T-cell (primary cell): ENCODE measurements at regions not wholly inside any gene's neighbourhood (a gene's known extent, or its start where the extent isn't known, plus 50 kb on each side); places are given as distances from the start of the nearest gene placed in this dataset.

Experiments used
- ATAC-seq, 4 experiments: fragments of 200-7000 bp in 3 of 4; fragments of 150-1000 bp in 1 of 4; cut with Tn5 transposase; replicated peaks in 1 of 4; 1 replicate in 3 of 4; 2 replicates in 1 of 4; pipeline ENCODE4 v1.10.0; 2021; ENCODE audit warnings: moderate library complexity in 3 of 4, mild to moderate bottlenecking in 2 of 4, moderate number of reproducible peaks in 1 of 4
- CTCF ChIA-PET, 2 donors: fragments of 300-600 bp; sonication (Branson Sonifier 250); formaldehyde crosslinking; loops; one replicate each; lab custom pipeline; 2022; ENCODE audit warnings: antibody characterized with exemption in 2 of 2; lab: Charles Lee
- POLR2A ChIA-PET, 2 donors: fragments of 300-600 bp; sonication (Branson Sonifier 250); formaldehyde crosslinking; loops; one replicate each; lab custom pipeline; 2022; ENCODE audit warnings: antibody characterized with exemption in 2 of 2; lab: Charles Lee
- DNase-seq, 35 experiments: peaks; one replicate each; pipeline versions ENCODE4 v3.0.0 to v3.0.0-alpha.2; 2013 to 2023
- H3K27ac ChIP-seq: one replicate; pipeline ENCODE4 v1.5.1; 2013; ENCODE audit warnings: low read length
- H3K27me3 ChIP-seq, 2 experiments: replicated peaks in 1 of 2; 1 replicate in 1 of 2; 2 replicates in 1 of 2; pipeline versions ENCODE4 v1.6.1 to v1.7.0; 2013; ENCODE audit warnings: low read length in 1 of 2, mixed read lengths in 1 of 2; ENCODE audit not compliant: control insufficient read depth in 2 of 2, insufficient read depth in 2 of 2; ENCODE audit errors: extremely low read depth in 1 of 2
- H3K36me3 ChIP-seq, 2 donors: 1 replicate in 1 of 2; 2 replicates in 1 of 2; pipeline versions ENCODE4 v1.6.1 to v1.7.0; 2013; ENCODE audit warnings: low read length in 1 of 2; ENCODE audit not compliant: control insufficient read depth in 2 of 2, insufficient read depth in 1 of 2; ENCODE audit errors: extremely low read depth in 1 of 2
- H3K4me1 ChIP-seq, 2 experiments: 1 replicate in 1 of 2; 2 replicates in 1 of 2; pipeline versions ENCODE4 v1.6.1 to v1.7.0; 2013; ENCODE audit warnings: low read length in 2 of 2, mixed read lengths in 1 of 2; ENCODE audit not compliant: insufficient read depth in 2 of 2, control insufficient read depth in 1 of 2; ENCODE audit errors: extremely low read depth in 1 of 2
- H3K4me3 ChIP-seq, 2 donors: 1 replicate in 1 of 2; 2 replicates in 1 of 2; pipeline versions ENCODE4 v1.5.1 to v1.7.0; 2013; ENCODE audit warnings: mild to moderate bottlenecking in 2 of 2, low read length in 1 of 2, moderate library complexity in 1 of 2; ENCODE audit not compliant: control insufficient read depth in 1 of 2; ENCODE audit errors: extremely low read depth in 1 of 2
- H3K9me3 ChIP-seq: 2 replicates; pipeline ENCODE4 v1.7.0; 2013
- H3K27ac Mint-ChIP-seq, 2 donors: one replicate each; pipeline ENCODE4 v1.8.0; 2020 to 2021; ENCODE audit warnings: mild to moderate bottlenecking in 2 of 2, mixed read lengths in 2 of 2
- H3K27me3 Mint-ChIP-seq, 2 donors: one replicate each; pipeline ENCODE4 v1.8.0; 2021 to 2022; ENCODE audit warnings: mixed read lengths in 2 of 2
- H3K36me3 Mint-ChIP-seq: one replicate; pipeline ENCODE4 v1.8.0; 2021; ENCODE audit warnings: mixed read lengths
- H3K4me1 Mint-ChIP-seq, 3 donors: one replicate each; pipeline ENCODE4 v1.8.0; 2020 to 2022; ENCODE audit warnings: mixed read lengths in 3 of 3, mild to moderate bottlenecking in 1 of 3
- H3K4me3 Mint-ChIP-seq, 3 donors: one replicate each; pipeline ENCODE4 v1.8.0; 2020 to 2022; ENCODE audit warnings: mild to moderate bottlenecking in 3 of 3, mixed read lengths in 3 of 3, moderate library complexity in 3 of 3
- H3K9me3 Mint-ChIP-seq, 3 donors: one replicate each; pipeline ENCODE4 v1.8.0; 2020 to 2022; ENCODE audit warnings: mixed read lengths in 3 of 3
- WGBS: methylation state at CpG from one replicate; pipeline ENCODE4 v1.1.5; 2013; ENCODE audit warnings: missing lambda C conversion rate; ENCODE audit not compliant: insufficient coverage; 5-methylcytosine and 5-hydroxymethylcytosine counted together

DNA sequence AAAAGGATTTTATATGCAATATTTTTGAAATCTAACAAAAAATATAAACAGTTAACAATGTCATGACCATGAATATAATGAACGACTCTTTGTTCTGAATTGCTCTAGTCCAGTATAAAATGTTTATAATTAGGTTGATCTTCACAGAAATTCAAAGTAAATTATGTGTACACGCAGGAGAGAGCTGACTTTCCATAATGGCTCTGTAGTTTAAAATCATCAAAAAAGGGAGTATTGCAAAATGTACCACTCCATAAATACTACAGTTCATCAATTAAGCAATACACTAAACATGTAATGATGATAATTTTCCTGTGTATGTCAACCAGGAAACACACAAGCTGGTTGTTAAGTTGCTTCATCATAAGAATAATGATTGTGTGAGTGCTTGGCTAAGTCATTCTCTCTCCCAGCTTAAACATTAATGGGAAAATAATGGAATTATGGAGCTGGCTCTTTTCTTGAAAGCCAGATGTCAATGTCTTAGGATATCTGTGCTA lies 189.5 kb upstream of the PLEKHG7 start:
- no peak for DNase-seq
- Mint-ChIP-seq H3K4me1 (peaks cover 0 to 6% (median 5%) of the 10 kb centered on the region in 3 donors), H3K36me3 (peaks cover 6% of the 10 kb centered on the region), H3K9me3 (peaks cover 4 to 5% (median 4%) of the 10 kb centered on the region in 3 donors), H3K27ac (no peak overlapping the region), H3K27me3 (no peaks in the 10 kb centered on the region), H3K4me3 (no peak overlapping the region)
- H3K36me3 ChIP-seq: no peaks in the 10 kb centered on the region
- H3K27me3 ChIP-seq: no peaks in the 10 kb centered on the region
- H3K27ac ChIP-seq: no peak overlapping the region
- WGBS: no CpG with 5 or more reads among the region's 2 CpGs
- no peaks in the 10 kb centered on the region for H3K4me1 ChIP-seq
- no peaks in the 10 kb centered on the region for H3K9me3 ChIP-seq
- no peak for ATAC-seq
- CTCF ChIA-PET: interaction anchor here (0.7 kb wide), 3 partner anchors 9 to 667 kb away, joined by 3 to 5 read pairs (median 3); no protein-coding TSS in a partner anchor
- POLR2A ChIA-PET: interaction anchor here (0.6 to 0.7 kb wide), 2 partner anchors 978 to 1060 kb away, joined by 15 to 18 read pairs; no protein-coding TSS in a partner anchor
- H3K4me3 ChIP-seq: no peak overlapping the region

- no peak overlapping the region for H3K27ac Mint-ChIP-seq
- no peak overlapping the region for H3K4me3 ChIP-seq
- H3K4me1 Mint-ChIP-seq: peaks cover 0 to 10% (median 7%) of the 10 kb centered on the region in 3 donors
- H3K9me3 Mint-ChIP-seq: peaks cover 4 to 5% (median 4%) of the 10 kb centered on the region in 3 donors
- H3K9me3 ChIP-seq: no peaks in the 10 kb centered on the region
- 100% methylated on average over 1 of the region's 5 CpGs for WGBS
- ChIA-PET POLR2A (interaction anchor here (0.6 to 0.9 kb wide), 2 partner anchors 29 to 1121 kb away, joined by 3 to 4 read pairs; no protein-coding TSS in a partner anchor), CTCF (interaction anchor here in 1 of 2 donors (0.6 to 0.9 kb wide), 2 partner anchors 9 to 692 kb away, joined by 3 to 5 read pairs; no protein-coding TSS in a partner anchor)
- H3K36me3 Mint-ChIP-seq: peaks cover 6% of the 10 kb centered on the region
- no peaks in the 10 kb centered on the region for H3K4me1 ChIP-seq
- no peak overlapping the region for H3K4me3 Mint-ChIP-seq
- H3K27me3 Mint-ChIP-seq: no peaks in the 10 kb centered on the region
- no peak for DNase-seq
- H3K36me3 ChIP-seq: no peaks in the 10 kb centered on the region
- no peaks in the 10 kb centered on the region for H3K27me3 ChIP-seq
- H3K27ac ChIP-seq: no peak overlapping the region
- no peak for ATAC-seq
Measured at GRCh38 chr12:92511786-92512185, 191.0 kb upstream of the PLEKHG7 start.

- peaks cover 4 to 5% (median 4%) of the 10 kb centered on the region in 3 donors for H3K9me3 Mint-ChIP-seq
- H3K4me3 ChIP-seq: no peak overlapping the region
- H3K27ac ChIP-seq: no peak overlapping the region
- 100% methylated on average over 1 of the region's 2 CpGs for WGBS
- peaks cover 6% of the 10 kb centered on the region for H3K36me3 Mint-ChIP-seq
- peaks cover 4 to 10% of the 10 kb centered on the region in 2 experiments for H3K4me1 ChIP-seq
- ChIA-PET CTCF (no interaction called here), POLR2A (interaction anchor here in 1 of 2 donors (0.6 kb wide), 1 partner anchor 607 kb away, joined by 3 read pairs; no protein-coding TSS in a partner anchor)
- H3K4me3 Mint-ChIP-seq: no peak overlapping the region
- H3K9me3 ChIP-seq: no peaks in the 10 kb centered on the region
- no peak overlapping the region for H3K27ac Mint-ChIP-seq
- H3K36me3 ChIP-seq: no peaks in the 10 kb centered on the region
- peaks cover 17 to 23% (median 20%) of the 10 kb centered on the region in 3 donors for H3K4me1 Mint-ChIP-seq
- H3K27me3 Mint-ChIP-seq: no peaks in the 10 kb centered on the region
- H3K27me3 ChIP-seq: no peaks in the 10 kb centered on the region
- ATAC-seq (no peak), DNase-seq (no peak)
Measured at GRCh38 chr12:92509156-92509738, 193.5 kb upstream of the PLEKHG7 start.

GRCh38 chr12:92506891-92507290 lies 195.9 kb upstream of the PLEKHG7 start:
- H3K4me3 ChIP-seq: no peak overlapping the region
- peaks cover 29 to 44% (median 34%) of the 10 kb centered on the region in 3 donors for H3K4me1 Mint-ChIP-seq
- peaks cover 3% of the 10 kb centered on the region for H3K36me3 Mint-ChIP-seq
- H3K27me3 ChIP-seq: no peaks in the 10 kb centered on the region
- peaks cover 0 to 5% (median 4%) of the 10 kb centered on the region in 3 donors for H3K9me3 Mint-ChIP-seq
- peaks cover 4 to 16% of the 10 kb centered on the region in 2 experiments for H3K4me1 ChIP-seq
- H3K27ac ChIP-seq: no peak overlapping the region
- no peaks in the 10 kb centered on the region for H3K36me3 ChIP-seq
- no peak for ATAC-seq
- ChIA-PET POLR2A (interaction anchor here (0.6 to 0.7 kb wide), 4 partner anchors 9 to 943 kb away, joined by 3 read pairs; no protein-coding TSS in a partner anchor), CTCF (interaction anchor here in 1 of 2 donors (0.6 kb wide), 2 partner anchors 17 to 695 kb away, joined by 4 to 5 read pairs; no protein-coding TSS in a partner anchor)
- no peaks in the 10 kb centered on the region for H3K9me3 ChIP-seq
- H3K27ac Mint-ChIP-seq: peak overlapping the region; percentile 97 to 99
- DNase-seq: no peak
- no peak overlapping the region for H3K4me3 Mint-ChIP-seq
- no peaks in the 10 kb centered on the region for H3K27me3 Mint-ChIP-seq
- WGBS: 90% methylated on average over 3 of the region's 3 CpGs

DNA sequence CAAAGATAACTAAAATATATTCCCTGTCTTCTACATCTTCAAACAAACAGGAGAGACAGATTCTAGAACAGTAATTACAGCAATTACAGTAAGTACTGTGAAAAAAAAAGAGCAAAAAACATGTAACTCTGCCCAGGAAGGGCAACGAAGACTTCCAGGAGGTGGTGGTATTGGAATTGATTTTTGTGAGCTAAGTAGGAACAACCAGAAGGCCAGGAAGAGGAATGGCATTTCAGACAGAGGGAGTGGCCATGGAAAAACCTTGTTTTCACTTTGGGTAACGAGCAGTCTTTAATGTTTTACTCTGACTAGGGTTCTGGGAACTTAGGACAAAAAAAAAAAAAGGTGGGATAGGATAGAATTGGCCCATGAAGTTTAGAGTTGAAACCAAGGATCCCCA lies 196.3 kb upstream of the PLEKHG7 start:
- Histone ChIP-seq H3K4me1 (peaks cover 4 to 16% of the 10 kb centered on the region in 2 experiments), H3K36me3 (no peaks in the 10 kb centered on the region), H3K9me3 (no peaks in the 10 kb centered on the region), H3K27me3 (no peaks in the 10 kb centered on the region), H3K4me3 (no peak overlapping the region), H3K27ac (no peak overlapping the region)
- 86% methylated on average over 1 of the region's 2 CpGs for WGBS
- Mint-ChIP-seq H3K4me3 (peak overlapping the region in 2 of 3 donors; percentile 80 to 81), H3K9me3 (peaks cover 0 to 5% (median 4%) of the 10 kb centered on the region in 3 donors), H3K4me1 (peaks cover 33 to 47% (median 34%) of the 10 kb centered on the region in 3 donors), H3K27me3 (no peaks in the 10 kb centered on the region), H3K36me3 (peaks cover 3% of the 10 kb centered on the region), H3K27ac (peak overlapping the region; percentile 97 to 99)
- ChIA-PET CTCF (interaction anchor here in 1 of 2 donors (0.6 to 1.5 kb wide), 2 partner anchors 44 to 695 kb away, joined by 4 to 5 read pairs; no protein-coding TSS in a partner anchor), POLR2A (interaction anchor here (0.7 to 1.7 kb wide), 6 partner anchors 103 to 629 kb away, joined by 3 to 14 read pairs (median 4); partner anchors contain the start of gene BTG1 (in 1 of the 2))
- ATAC-seq (no peak), DNase-seq (no peak)
